ENCODE measurements at regions not wholly inside any gene's neighbourhood (a gene's known extent, or its start where the extent isn't known, plus 50 kb on each side); places are given as distances from the start of the nearest gene placed in this dataset.

DNA sequence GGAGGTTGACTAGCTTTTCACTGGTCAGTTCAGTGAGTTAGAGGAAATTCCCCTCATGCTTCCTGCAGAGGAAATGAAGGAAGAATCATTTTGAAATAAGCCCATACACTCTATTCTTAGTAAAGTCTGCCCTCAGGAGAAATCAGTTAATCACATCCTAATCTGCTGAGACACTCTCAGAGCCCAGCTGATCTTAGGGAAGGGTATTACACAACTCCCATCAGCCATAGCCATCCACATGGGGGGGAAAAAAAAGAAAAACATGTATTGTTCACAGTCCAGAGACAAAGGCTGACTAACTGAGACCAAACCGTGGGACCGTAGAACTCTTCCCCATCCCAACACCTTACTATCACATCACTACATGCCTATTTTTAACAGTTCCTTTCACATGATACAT, 722.3 kb downstream of the CDH8 start:
- no peak for DNase-seq (ENCODE audit: insufficient read length)
- TF ChIP-seq POLR2AphosphoS5 (IDR thresholded peaks at IDR 0.05; ENCODE audit: low read depth, low read length) (no peak), POLR2A (IDR thresholded peaks at IDR 0.05; ENCODE audit: low read depth, low read length) (no peak), TAF1 (IDR thresholded peaks at IDR 0.05; ENCODE audit: borderline replicate concordance, low read depth, low read length) (no peak)
- FAIRE-seq = no peak

DNA sequence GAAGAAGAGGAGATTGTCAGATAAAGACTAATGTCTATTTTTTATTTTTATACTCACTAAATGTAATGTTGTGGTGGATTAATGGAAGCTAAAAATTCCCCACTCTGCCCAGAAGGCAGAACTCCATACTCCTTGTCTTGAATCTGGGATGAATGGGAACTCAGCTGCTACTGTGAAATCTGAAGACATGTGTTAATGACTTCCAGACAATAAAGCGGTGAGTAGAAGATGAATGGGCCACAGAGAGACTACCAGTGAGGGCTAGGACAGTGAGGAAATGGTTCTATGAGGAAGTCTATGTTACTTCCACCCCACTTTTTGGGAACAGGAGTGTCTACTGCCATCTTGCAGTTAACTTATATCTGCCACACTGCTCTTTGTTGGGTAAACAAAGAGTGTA, 726.9 kb downstream of the CDH8 start:
- DNase-seq (ENCODE audit: insufficient read length) (no peak), FAIRE-seq (no peak)
- no peak for TF ChIP-seq TAF1 (IDR thresholded peaks at IDR 0.05; ENCODE audit: borderline replicate concordance, low read depth, low read length)
- no peak for TF ChIP-seq POLR2AphosphoS5 (IDR thresholded peaks at IDR 0.05; ENCODE audit: low read depth, low read length)
- no peak for TF ChIP-seq POLR2A (IDR thresholded peaks at IDR 0.05; ENCODE audit: low read depth, low read length)

DNA sequence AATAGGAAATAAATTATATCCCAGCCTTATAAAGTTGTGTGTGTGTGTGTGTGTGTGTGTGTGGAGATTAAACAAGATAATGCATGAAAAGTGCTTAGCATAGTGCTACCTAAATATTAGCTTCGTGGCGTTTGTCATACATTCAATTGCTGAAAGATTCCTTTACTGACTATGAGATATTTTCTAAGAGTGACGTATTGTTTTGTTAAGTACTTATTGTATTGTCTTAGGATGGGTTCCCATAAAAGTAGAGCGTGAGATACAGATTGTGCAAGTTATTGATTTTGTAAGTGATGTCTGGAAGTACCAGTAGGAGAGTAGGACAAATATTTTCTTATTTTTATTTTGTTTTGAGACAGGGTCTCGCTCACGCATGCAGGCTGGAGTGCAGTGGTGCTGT, 730.0 kb downstream of the CDH8 start:
- FAIRE-seq (no peak), DNase-seq (ENCODE audit: insufficient read length) (no peak)
- no peak for TF ChIP-seq POLR2A (IDR thresholded peaks at IDR 0.05; ENCODE audit: low read depth, low read length)
- TF ChIP-seq POLR2AphosphoS5 (IDR thresholded peaks at IDR 0.05; ENCODE audit: low read depth, low read length) = no peak
- no peak for TF ChIP-seq TAF1 (IDR thresholded peaks at IDR 0.05; ENCODE audit: borderline replicate concordance, low read depth, low read length)

DNA sequence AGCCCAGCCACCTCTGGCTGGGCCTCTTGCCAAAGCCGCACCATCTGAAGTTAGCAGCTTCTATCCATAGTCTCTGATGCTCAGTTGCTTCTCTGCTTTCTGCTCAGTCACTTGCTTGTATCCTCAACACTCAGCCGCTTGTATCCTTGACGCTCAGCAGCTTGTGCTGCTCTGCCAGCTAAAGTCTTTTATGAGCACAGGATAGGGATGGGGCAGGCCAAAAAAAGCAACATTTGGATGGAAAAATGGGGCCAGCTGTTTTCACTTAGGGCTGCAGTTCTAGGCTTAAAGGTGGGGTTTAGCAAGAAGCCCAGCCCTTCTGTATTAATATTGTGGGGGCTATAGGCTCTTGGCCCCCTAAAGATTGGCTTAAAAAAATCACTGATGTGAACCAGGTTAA, 739.4 kb downstream of the CDH8 start:
- DNase-seq (ENCODE audit: insufficient read length) (no peak), FAIRE-seq (no peak)
- no peak for TF ChIP-seq POLR2AphosphoS5 (IDR thresholded peaks at IDR 0.05; ENCODE audit: low read depth, low read length)
- TF ChIP-seq POLR2A (IDR thresholded peaks at IDR 0.05; ENCODE audit: low read depth, low read length) = no peak
- no peak for TF ChIP-seq TAF1 (IDR thresholded peaks at IDR 0.05; ENCODE audit: borderline replicate concordance, low read depth, low read length)

DNA sequence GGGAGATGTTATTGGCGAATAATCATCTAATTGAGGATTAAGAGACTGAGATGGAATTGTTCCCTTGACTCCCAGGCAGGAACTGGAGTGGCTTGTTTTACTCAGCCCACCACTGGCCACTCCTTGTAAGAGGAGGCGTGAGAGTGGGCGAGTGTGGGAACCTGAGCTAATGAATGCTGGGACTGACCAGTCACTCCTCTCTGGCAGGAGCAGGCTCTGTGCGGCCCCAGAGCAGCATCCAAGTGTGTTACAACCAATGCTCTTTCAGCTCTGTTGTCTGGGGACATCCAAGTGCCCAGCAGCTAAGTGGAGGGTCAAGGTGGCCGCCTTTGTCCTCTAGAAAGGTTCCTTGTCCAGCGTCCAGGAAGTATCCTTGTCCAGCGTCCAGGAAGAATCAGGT, 739.9 kb downstream of the CDH8 start:
- FAIRE-seq (no peak), DNase-seq (ENCODE audit: insufficient read length) (no peak)
- TF ChIP-seq POLR2AphosphoS5 (IDR thresholded peaks at IDR 0.05; ENCODE audit: low read depth, low read length) = no peak
- TF ChIP-seq TAF1 (IDR thresholded peaks at IDR 0.05; ENCODE audit: borderline replicate concordance, low read depth, low read length) = no peak
- no peak for TF ChIP-seq POLR2A (IDR thresholded peaks at IDR 0.05; ENCODE audit: low read depth, low read length)

DNA sequence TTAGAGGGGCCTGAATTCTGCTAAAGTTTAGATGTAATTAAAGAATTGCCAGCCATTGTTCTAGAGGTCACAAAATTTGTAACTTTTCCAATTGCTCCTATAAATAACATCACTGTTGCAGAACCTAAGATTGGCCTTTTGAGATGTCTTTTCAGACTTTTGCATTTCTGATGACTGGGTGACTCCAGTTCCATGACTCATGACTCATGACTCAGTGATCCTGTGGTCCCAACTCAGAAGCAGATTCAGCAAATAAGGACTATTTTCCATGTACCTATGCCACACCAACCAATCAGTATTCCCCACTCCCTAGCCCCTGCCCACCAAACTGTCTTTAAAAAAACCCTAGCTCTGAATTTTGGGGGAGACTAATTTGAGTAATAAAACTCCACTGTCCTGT, 740.9 kb downstream of the CDH8 start:
- no peak for DNase-seq (ENCODE audit: insufficient read length)
- TF ChIP-seq TAF1 (IDR thresholded peaks at IDR 0.05; ENCODE audit: borderline replicate concordance, low read depth, low read length) = no peak
- no peak for TF ChIP-seq POLR2A (IDR thresholded peaks at IDR 0.05; ENCODE audit: low read depth, low read length)
- no peak for TF ChIP-seq POLR2AphosphoS5 (IDR thresholded peaks at IDR 0.05; ENCODE audit: low read depth, low read length)
- no peak for FAIRE-seq

DNA sequence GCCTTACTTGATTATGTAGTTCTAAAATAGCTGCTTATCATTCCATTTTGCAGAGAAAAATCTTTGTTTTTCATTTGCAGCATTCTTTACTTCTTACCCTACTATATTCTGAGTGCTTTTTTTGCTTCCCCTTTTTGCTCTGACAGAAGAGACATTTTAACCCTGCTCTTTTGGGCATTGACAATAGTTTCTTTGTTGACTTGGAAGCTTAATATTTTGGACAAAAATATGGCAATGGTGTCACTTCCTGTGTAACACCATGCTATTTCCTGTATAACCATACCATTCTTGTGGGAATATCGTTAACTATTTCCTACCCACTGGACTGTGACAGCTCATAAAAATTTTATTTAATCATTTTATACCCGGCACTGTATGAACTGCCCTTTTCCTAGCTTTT, 747.1 kb downstream of the CDH8 start:
- TF ChIP-seq TAF1 (IDR thresholded peaks at IDR 0.05; ENCODE audit: borderline replicate concordance, low read depth, low read length) (no peak), POLR2AphosphoS5 (IDR thresholded peaks at IDR 0.05; ENCODE audit: low read depth, low read length) (no peak)
- no peak for DNase-seq (ENCODE audit: insufficient read length)
- no peak for FAIRE-seq

DNA sequence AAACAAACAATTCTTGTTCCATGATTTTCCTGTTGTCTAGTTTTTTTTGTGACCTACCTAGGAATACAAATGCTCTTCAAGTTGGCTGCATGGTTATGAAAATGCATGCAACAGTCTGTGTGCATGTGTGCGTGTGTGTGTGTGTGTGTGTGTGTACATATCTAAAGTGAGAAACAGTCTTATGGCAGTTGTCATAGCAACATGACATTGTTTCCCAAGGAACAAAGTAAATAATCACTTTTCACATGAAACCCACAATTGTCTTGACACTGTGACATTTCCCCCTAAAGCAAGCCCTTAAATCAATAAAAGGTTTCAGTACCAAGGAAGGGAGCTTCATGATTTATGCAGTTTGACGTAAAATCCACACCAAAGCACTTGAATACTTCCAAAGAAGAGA, 758.4 kb downstream of the CDH8 start:
- FAIRE-seq (no peak), DNase-seq (ENCODE audit: insufficient read length) (no peak)
- TF ChIP-seq POLR2A (IDR thresholded peaks at IDR 0.05; ENCODE audit: low read depth, low read length) (no peak), TAF1 (IDR thresholded peaks at IDR 0.05; ENCODE audit: borderline replicate concordance, low read depth, low read length) (no peak), POLR2AphosphoS5 (IDR thresholded peaks at IDR 0.05; ENCODE audit: low read depth, low read length) (no peak)

DNA sequence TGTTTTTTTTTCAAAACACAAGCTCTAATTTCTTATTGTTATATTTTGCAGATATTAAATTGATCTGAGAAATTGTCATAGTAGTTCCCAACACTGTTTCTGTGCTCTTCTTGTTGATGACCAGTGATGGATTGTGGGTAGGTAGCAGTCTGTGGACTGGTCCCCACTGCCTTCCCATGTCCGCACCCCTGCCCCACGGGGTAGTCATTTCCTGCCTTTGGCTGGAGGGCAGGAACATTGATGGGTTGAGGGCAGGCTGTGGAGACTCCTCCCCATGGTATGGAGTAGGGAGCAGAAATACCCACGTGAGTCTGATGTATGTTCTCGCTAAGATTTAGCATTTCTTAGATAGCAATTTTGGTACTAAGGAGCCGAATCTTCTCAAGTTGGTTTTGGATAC, 762.0 kb downstream of the CDH8 start:
- TF ChIP-seq POLR2A (IDR thresholded peaks at IDR 0.05; ENCODE audit: low read depth, low read length) (no peak), TAF1 (IDR thresholded peaks at IDR 0.05; ENCODE audit: borderline replicate concordance, low read depth, low read length) (no peak), POLR2AphosphoS5 (IDR thresholded peaks at IDR 0.05; ENCODE audit: low read depth, low read length) (no peak)
- DNase-seq (ENCODE audit: insufficient read length) (no peak), FAIRE-seq (no peak)

DNA sequence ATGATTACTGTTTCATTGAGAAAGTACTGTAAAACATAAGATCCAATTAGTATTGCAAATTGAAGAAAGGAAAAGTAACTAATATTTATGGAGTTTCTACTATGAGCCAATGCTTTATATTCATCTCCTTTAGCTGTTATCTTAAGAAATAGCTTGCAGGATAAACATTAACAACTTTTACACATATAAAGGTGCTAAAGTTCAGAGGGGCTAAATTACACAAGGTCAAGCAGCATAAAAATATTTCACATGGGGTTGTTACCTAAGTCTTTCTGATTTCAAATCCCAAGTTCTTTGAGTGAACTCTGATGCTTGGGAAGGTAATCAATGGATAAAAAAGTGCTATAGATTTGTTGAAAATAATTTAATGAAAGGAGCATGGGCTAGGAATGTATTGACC, 765.5 kb downstream of the CDH8 start:
- TF ChIP-seq TAF1 (IDR thresholded peaks at IDR 0.05; ENCODE audit: borderline replicate concordance, low read depth, low read length) (no peak), POLR2A (IDR thresholded peaks at IDR 0.05; ENCODE audit: low read depth, low read length) (no peak), POLR2AphosphoS5 (IDR thresholded peaks at IDR 0.05; ENCODE audit: low read depth, low read length) (no peak)
- DNase-seq (ENCODE audit: insufficient read length) (no peak), FAIRE-seq (no peak)

DNA sequence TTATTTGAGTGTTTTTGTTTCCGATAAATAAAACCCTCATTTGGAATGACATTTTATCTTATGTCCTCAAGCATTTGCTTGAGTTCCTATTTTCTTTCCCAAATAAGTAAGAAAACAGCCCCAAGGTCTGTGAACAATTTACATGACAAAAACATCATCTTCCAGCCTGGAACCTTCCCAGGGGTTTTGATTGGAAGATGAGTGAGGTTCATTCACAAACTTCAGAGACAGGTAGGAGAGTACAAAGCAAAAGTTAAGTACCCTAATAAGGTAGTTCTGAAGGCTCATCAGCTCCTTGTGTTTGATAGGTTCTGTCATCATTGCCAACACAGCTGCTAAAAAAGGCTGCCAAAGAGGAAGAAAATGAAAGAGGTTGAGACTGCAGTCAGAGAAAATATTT, 772.8 kb downstream of the CDH8 start:
- no peak for FAIRE-seq
- no peak for TF ChIP-seq TAF1 (IDR thresholded peaks at IDR 0.05; ENCODE audit: borderline replicate concordance, low read depth, low read length)
- TF ChIP-seq POLR2AphosphoS5 (IDR thresholded peaks at IDR 0.05; ENCODE audit: low read depth, low read length) = no peak
- no peak for TF ChIP-seq POLR2A (IDR thresholded peaks at IDR 0.05; ENCODE audit: low read depth, low read length)

DNA sequence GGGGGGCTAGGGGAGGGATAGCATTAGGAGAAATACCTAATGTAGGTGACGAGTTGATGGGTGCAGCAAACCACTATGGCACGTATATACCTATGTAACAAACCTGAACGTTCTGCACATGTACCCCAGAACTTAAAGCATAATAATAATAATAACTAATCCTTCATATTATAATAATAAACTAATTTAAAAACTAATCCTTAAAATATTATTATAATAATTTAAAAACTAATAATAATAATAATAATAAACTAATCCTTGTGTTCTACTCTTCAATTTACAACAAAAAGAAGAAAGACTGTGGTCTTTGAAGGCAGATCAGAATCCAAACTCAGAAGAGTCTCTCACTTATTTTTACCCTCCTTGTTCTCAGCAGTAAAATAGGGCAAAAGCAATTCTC, 774.9 kb downstream of the CDH8 start:
- DNase-seq (ENCODE audit: insufficient read length) = no peak
- no peak for TF ChIP-seq POLR2AphosphoS5 (IDR thresholded peaks at IDR 0.05; ENCODE audit: low read depth, low read length)
- TF ChIP-seq POLR2A (IDR thresholded peaks at IDR 0.05; ENCODE audit: low read depth, low read length) = no peak
- no peak for TF ChIP-seq TAF1 (IDR thresholded peaks at IDR 0.05; ENCODE audit: borderline replicate concordance, low read depth, low read length)
- FAIRE-seq = no peak

More for the DNA sequence above, 772.8 kb downstream of the CDH8 start:
- DNase-seq (ENCODE audit: insufficient read length) = no peak

DNA sequence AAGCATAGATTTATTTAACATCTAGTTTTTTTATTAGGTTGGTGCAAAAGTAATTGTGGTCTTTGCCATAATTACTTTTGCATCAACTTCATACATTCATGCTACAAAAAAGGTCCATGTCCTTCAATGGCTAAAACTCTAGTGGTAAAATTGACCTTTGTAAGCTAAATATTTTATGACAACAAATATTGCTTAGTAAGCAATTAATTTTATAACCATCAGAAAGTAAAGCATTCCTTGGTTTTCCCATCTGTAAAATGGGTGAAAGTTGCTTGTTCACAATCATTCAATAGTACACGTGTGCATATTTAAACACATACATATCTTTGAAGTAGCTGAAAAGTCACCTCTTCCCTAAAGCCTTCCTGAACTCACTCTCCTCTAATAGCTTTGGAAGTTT, 789.6 kb downstream of the CDH8 start:
- DNase-seq (ENCODE audit: insufficient read length) (no peak), FAIRE-seq (no peak)
- TF ChIP-seq POLR2AphosphoS5 (IDR thresholded peaks at IDR 0.05; ENCODE audit: low read depth, low read length) (no peak), POLR2A (IDR thresholded peaks at IDR 0.05; ENCODE audit: low read depth, low read length) (no peak), TAF1 (IDR thresholded peaks at IDR 0.05; ENCODE audit: borderline replicate concordance, low read depth, low read length) (no peak)

Data from GM12892 (cell line).